GM21360 (cell line): ENCODE measurements at regions not wholly inside any gene's neighbourhood (a gene's known extent, or its start where the extent isn't known, plus 50 kb on each side); places are given as distances from the start of the nearest gene placed in this dataset.

Source experiments
- ATAC-seq: cut with Tn5 transposase; IDR thresholded peaks from one replicate; pipeline ENCODE4 v1.9.1; 2021; ENCODE audit warnings: mild to moderate bottlenecking, moderate library complexity; ENCODE audit not compliant: unreplicated experiment

DNA sequence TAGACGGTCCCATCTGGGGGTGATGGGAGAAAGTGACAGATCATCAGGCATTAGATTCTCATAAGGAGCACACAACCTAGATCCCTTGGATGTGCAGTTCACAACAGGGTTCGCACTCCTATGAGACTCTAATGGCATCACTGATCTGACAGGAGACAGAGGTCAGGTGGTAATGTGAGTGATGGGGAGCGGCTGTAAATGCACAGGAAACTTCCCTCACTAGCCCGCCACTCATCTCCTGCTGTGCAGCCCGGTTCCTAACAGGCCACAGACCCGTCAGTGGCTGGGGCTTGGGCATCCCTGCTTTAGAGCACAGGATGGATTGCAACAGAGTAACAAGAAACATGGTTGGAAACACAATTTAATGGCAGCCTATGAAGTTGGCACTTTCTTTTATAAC, 172.6 kb upstream of the VCX3A start:
- ATAC-seq = no peak

DNA sequence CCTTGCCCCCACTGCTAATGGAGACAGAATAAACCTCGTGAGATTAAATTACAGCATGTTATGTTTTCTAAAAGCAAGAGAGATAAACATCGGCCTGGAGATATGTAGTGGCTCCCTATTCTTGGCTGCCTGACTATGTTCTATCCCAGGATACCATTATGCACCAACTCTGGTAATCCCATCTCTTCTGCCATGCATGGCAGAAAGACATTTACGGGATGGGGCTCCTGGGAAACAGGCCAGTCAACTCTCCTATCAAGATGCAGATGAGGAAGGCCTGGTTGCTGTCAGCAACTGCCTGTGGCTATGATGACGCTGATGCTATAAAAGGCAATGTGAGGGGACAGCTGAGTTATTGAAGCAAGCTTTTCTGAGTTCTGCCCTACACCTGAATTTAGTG, 166.2 kb upstream of the VCX3A start:
- ATAC-seq = no peak

DNA sequence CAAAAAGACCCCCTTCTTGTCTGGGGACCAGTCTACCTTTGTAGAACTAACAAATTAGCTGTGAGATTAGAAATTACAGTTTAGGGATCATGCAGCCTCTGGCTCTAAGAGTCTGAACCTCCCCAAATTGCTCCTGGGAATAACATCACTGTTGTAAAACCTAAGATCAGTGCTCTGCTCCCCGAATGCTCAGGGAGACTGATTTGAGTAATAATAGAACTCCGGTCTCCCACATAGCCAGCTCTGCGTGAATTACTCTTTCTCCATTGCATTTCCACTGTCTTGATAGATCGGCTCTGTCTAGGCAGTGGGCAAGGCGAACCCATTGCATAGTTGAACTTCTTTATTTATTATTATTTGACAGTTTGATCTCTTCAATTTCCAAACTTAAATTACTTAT, 160.8 kb upstream of the VCX3A start:
- no peak for ATAC-seq

DNA sequence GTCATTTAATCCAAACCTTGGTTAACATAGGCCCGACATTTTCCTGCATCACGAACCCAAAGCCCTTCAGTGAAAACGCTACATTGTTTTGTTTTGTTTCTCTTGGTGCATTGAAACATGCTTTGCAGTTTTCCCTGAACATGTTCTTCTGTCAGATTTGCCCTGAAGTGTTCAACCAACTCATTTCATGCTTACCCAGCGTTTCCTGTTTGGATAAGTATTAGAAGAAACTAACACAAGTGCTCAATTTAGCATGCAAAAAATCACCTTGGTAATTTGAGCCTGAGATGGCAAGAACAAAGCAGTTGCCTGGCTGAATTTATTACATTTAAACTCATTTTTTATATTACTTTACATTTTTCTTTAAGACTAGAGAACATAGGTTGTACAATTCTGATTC, 160.1 kb upstream of the VCX3A start:
- ATAC-seq = no peak

DNA sequence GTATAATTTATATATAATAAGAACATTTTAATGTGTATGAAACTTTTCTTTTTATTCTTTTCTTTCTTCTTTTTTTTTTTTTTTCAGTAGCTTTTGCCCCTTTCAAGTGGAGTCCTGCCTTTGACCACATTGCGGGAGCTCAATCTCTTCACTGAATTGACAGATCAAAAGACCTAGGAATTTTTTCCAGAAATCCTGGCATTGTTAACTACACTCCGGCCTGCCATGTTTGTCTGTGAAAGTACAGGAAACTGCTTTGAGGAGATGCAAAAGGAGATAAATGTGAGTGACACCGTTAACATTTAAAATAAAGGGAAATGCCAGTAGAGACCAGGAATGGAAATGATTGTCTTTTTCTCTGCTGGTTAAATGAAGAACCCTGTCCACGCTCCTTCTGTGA, 159.3 kb upstream of the VCX3A start:
- ATAC-seq = no peak

DNA sequence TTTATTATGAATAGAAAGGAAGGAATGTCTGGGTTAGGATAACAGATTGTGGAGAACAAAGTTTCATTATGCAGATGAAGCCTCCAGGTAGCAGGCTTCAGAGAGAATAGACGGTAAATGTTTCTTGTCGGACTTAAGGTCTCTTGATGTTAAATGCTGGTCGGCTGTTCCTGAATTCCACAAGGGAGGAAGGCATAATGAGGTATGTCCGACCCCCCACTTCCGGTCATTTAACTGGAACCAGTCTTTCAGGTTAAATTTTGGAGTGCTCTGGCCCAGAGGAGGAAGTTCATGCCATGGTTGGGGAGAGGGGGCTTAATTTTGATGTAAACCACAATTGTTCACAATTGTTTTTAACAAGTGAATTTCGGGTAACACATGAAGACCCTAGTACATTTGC, 158.1 kb upstream of the VCX3A start:
- no peak for ATAC-seq

DNA sequence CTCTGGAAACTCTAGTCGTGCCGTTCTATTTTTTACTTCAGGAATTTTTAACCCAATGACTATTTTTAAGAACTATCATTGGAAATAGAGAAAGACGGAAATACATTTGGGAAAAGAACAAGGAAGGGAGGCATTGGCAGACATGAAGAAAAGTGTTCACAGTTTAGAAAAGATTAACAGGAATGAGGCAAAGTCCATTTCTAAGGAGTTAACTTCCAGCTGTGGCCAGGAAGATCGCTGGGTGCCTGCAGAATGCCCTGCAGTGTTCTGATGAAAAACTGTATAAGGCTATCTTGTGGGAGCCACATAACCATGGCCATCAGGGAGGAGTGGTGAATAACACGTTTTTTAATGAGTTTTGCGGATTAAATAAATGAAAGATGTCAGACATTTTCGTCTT, 150.6 kb upstream of the VCX3A start:
- ATAC-seq = no peak

DNA sequence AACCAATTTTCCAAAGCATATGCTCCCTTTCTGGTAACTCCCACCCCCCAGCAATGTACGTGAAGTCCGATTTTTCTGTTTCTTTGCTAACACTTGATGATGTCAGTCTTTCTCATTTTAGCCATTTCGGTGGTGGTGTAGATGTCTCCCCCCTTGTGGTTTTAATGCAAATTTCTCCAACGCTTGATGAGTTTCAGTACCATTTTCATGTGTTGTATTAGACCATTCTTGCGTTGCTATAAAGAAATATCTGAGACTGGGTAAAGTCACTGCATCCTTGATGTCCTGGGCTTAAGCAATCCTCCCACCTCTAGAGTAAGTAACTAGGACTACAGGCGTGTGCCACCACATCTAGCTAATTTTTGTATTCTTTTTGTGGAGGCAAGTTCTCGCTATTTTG, 148.4 kb upstream of the VCX3A start:
- ATAC-seq = no peak

DNA sequence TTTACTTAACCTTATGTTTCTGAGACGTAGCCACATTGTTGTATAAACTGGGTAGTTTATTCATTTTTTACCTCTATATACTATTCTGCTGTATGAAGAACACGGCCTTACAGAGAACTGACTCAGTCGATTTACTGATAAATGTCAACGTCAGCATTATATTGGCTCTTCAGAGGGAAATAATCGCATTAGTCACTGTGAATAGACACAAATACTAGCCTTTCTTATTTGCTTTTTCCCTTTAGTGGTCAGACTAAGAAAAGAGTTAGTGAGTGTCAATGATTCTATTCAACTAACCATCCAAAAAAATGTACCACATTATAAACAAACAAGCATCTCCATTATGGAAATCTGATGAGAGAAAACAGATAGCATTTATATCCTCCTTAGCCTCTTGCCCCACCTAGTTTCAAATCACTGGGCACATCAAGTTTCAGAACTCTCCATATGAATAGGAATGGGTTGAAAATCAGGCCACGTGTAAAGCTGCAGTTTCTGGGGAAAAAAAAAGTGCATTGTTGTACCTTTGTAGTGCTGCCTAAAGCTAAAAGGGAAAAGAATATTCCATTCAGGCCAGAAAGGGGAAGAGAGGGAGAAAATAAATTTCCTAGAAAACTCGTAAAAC, 146.7 kb upstream of the VCX3A start:
- ATAC-seq = no peak

DNA sequence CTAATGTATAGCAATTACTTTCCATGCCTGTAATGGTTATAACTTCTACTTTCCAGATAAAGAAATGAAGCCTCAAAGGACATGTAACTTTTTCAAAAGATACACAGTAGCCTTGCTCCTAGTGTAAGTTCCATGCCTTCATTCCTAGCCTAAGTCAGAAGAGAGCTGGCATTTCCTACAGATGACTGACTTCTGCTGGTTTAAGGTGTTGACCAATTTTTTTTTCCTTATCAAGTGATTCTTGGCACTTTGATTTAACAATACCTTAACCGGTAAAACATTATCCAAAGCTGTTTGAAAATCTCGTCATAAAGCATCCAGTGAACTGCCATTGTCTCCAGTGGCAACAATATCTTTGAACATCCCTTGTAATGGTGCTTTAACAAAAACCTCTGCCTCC, 145.1 kb upstream of the VCX3A start:
- no peak for ATAC-seq

DNA sequence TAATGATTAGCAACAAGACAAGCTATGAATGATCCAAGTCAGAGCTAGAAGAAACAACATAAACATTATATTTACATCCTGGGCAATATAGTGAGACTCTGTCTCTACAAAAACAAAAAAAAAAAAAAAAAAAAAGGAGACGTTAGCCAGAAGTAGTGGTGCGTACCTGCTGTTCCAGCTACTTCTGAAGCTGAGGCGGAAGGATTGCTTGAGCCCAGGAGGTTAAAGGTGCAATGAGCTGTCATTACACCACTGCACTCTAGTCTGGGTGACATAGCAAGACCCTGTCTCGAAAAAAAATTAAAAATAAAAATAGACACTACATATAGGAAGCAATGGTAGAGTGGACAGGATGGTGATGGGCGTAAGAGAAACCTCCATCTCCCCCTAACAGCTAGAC, 144.6 kb upstream of the VCX3A start:
- no peak for ATAC-seq

DNA sequence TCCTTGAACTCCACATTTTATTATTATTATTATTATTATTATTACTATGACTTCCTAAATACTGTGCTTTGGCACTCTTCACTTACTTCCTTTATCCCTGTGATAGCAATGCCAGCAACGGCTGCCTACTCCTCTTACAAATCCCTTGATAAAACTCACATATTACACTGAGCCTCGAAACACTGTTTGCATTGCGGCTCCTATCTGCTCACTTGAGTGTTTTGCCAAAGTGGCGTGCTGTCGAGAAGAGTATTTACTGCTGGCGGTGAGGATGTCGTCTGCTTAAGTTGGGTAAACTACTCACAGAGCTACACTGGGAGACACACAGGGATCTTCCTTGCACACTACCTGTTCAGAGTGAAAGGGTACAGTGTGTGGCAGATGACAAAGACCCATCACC, 143.4 kb upstream of the VCX3A start:
- ATAC-seq = no peak

DNA sequence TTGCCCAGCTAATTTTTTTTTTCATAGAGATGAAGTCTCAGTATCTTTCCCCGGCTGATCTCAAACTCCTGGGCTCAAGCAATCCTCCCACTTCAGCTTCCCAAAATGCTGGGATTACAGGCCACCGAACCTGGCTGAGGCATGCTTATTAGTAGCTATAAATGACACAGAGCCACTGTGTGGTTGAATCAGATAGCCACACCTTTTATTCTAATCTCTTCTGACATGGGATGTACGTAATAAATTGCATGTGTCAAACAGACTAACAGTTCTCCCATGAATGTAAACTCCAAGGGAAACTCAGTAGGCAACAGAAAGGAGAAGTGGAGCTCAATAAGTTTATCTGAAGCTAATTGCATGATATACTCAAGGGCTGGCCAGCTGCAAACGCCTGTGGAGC, 139.8 kb upstream of the VCX3A start:
- ATAC-seq = no peak

DNA sequence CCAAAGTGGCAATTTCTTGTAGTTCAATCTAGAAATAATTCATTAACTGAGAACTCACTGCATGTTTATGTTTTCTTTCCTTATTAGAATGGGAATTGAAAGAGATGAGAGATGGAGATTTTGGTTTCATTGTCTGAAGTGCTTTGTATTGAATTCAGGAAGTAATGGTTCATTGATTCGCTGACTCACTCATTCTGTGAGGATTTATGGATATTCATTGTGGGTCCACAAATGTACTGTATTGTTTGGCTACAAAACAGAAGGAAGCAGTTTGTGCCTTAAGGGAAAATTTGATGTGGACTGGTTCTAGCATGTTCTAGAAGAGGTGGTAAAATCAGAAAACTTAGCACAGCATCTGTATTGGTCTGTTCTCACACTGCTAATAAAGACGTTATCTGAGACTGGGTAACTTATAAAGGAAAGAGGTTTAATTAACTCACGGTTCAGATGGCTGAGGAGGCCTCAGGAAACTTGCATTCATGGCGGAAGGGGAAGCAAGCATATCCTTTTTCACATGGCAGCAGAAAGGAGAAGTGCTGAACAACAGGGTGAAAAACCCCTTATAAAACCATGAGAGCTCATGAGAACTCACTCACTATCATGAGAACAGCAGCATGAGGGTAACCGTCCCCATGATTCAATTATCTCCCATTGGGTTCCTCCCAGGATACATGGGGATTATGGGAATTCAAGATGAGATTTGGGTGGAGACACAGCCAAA, 132.3 kb upstream of the VCX3A start:
- no peak for ATAC-seq

DNA sequence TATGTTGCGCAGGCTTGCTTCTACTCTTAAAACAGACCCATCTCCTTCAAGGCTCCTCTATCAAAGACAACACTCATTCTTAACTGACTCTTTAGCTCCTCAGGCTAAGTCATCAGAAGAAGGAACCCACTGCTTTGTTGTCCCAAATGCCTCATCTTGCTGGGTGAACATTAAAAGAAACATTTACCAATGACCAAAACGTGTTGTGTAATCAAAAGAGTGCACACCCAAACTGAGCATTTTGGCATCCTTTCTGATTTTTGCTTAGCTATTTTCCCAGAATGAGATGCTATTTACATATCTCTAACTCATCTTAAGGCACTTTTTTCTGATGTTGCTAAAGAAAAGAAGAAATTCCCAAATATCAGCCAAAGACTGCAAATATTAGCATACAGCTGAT, 131.7 kb upstream of the VCX3A start:
- no peak for ATAC-seq

DNA sequence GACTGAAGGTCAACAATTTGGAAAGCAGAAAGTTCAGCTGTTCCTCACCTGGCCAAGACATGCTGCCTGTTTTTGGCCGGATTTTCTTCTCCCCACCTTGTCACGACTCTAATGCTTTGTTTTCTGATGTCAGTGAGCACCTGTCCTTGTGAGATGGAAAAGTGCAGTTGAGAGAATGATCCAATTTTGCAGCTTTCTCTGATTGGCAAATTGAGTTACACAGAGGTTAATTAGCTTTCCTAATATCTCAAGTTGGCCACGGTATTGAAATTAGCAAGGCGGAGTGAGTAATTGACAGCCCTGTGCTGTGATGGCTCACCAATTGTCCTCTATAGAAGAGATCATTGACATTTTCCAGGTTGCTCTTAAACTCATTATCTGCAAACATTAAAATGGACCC, 126.8 kb upstream of the VCX3A start:
- no peak for ATAC-seq

DNA sequence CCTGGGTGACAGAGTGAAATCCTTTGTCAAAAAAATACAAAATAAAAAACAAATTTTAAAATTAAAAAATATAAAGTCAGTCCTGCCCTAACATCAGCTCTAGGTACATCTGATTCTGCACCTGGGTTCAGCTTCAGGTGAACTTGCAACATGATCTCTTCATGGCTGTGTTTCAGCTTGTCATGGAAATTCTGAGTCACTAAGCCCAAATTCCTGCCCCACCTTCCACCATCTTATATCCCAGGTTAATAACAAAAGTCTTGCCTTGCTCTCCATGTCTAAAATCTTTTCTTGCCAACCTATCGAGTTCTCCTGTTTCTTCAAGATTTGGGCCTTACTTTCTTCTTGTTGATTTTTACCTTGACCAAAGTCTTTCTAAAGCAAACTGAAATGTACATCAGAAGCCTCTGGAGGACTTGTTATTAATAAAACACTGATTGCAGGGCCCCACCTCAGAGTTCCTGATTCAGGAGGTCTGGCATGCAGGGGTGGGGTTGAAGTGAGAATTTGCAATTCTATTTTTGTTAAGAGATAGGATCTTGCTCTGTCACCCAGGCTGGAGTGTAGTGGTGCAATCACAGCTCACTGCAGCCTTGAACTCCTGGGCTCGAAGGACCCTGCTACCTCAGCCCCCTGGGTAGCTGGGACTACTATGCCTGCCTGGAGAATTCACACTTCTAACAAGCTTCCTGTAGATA, 125.8 kb upstream of the VCX3A start:
- no peak for ATAC-seq

DNA sequence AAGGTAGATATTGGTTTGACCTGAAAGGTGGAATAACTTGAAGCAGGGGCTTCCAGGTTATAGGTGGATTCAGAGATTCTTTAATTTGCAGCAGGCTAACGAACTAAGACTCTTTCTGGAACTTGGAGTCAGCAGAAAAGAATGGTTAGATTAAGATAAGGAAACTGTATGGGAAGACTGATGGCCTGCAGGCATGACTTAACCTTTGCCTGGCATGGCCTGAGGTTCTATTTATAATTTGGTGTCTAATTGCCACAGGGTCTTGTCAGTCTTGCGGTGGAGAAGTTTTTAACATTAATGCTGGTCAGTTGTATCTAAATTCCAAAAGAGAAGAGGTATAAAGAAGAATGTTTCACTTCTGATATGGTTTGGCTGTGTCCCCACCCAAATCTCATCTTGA, 110.3 kb upstream of the VCX3A start:
- ATAC-seq = no peak

DNA sequence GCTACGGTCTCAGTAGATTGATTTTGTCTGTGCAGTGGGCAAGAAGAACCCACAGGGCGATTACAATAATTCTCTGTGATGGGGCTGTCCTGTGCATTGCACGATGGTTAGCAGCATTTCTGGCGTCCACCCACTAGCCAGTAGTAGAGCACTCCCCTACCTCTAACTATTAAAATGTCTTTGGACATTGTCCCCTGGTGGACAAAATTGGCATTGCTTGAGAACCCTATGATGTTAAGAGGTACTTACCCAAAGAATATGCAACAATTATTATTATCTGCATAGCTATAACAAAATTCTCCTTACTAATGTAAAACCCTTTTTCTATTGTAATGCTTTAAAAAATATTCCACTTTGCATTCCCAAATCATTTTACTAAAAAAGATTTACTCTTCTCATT, 109.5 kb upstream of the VCX3A start:
- ATAC-seq = no peak

DNA sequence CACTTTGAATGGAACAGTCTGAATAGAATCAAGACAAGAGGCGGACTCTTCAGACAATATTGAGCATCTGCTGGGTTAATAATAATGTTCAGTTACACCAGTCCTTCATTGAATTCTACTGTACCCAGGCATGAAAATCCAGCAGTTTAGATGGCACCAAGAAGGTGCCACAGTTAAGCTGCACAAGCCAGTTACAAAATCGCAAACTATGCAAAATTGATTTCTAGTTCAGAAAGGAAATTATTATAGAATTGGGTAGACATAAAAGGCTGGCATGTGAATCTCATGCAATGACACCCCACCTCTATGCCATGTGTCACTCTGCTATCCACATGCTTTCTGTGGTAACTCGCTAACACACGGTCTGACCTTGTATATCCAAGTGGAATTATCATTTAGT, 105.8 kb upstream of the VCX3A start:
- ATAC-seq = no peak

DNA sequence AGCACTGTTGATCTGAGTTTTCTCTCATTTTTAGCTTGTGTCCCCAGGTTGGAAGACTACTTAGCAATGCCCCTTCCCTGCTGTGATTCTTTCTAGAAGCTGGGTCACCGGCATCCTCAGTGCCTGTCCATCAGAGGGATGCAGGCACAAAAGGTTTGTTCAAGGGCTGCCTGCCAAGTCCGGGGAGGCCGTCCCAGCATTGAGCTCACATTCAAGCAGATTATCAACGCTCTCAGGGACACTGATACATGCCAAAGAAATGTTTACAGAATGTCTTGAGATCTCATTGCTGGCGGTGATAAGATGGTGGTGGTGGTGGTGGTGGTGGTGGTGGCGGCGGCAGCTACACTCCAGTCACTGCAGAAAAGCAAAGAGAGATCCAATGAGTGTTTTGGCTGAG, 79.6 kb upstream of the VCX3A start:
- ATAC-seq = no peak

DNA sequence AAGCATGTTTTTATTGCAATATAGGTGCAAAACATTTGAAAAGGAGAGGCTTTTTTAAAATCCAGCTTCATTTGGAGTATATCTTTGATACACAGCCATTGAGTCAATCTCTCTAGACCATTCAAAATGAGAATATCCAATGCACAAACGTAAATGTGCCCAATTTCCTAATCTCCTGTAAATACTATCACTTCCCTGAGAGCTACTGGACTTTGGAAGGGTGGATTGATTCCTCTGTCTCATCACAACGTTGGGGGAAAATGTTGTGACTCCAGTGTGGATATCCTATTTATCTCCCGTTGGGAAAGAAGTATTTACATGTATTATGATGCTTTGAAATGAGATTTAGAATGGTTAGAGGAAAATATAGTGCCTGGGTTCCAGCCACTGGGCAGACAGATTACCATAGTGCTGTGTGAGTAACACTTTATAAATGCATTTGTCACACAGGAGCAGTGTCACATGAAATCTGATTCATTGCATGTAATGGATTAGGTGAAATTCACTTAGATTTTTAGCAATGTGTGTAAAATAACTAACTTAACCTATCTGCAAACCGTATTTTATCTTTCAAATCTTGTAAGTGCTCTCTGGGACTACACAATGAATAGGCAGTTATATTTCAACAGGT, 64.4 kb upstream of the VCX3A start:
- ATAC-seq = no peak
